ENCODE measurements at regions not wholly inside any gene's neighbourhood (a gene's known extent, or its start where the extent isn't known, plus 50 kb on each side); places are given as distances from the start of the nearest gene placed in this dataset.

GRCh38 chr14:61167642-61168041, 113.5 kb downstream of the TMEM30B start:
- intact Hi-C loops (cut with micrococcal nuclease), result loop anchor here (10.0 kb wide), 1 partner anchor 1327 kb away; no protein-coding TSS in a partner anchor
- ChIA-PET POLR2A (no interaction called here), CTCF (interaction anchor here (0.6 kb wide), 2 partner anchors 20 to 508 kb away, joined by 3 read pairs; no protein-coding TSS in a partner anchor)
- no peak for DNase-seq (ENCODE audit: unreplicated experiment)
- no peaks in the 10 kb centered on the region for H3K4me1 Mint-ChIP-seq (ENCODE audit: insufficient read depth, unreplicated experiment)
- BruUV-seq (replicated peaks), result no TSS peak
- H3K9me3 Mint-ChIP-seq (ENCODE audit: unreplicated experiment), result no peaks in the 10 kb centered on the region
- no peaks in the 10 kb centered on the region for H3K27me3 Mint-ChIP-seq (ENCODE audit: insufficient read depth, unreplicated experiment)
- no peak overlapping the region for H3K27ac Mint-ChIP-seq (ENCODE audit: low read depth, unreplicated experiment)
- TF ChIP-seq, protein P1, sequence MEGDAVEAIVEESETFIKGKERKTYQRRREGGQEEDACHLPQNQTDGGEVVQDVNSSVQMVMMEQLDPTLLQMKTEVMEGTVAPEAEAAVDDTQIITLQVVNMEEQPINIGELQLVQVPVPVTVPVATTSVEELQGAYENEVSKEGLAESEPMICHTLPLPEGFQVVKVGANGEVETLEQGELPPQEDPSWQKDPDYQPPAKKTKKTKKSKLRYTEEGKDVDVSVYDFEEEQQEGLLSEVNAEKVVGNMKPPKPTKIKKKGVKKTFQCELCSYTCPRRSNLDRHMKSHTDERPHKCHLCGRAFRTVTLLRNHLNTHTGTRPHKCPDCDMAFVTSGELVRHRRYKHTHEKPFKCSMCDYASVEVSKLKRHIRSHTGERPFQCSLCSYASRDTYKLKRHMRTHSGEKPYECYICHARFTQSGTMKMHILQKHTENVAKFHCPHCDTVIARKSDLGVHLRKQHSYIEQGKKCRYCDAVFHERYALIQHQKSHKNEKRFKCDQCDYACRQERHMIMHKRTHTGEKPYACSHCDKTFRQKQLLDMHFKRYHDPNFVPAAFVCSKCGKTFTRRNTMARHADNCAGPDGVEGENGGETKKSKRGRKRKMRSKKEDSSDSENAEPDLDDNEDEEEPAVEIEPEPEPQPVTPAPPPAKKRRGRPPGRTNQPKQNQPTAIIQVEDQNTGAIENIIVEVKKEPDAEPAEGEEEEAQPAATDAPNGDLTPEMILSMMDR (IDR thresholded peaks at IDR 0.05; ENCODE audit: unreplicated experiment), result no peak
- H3K4me3 Mint-ChIP-seq (ENCODE audit: unreplicated experiment), result no peak overlapping the region
- no peaks in the 10 kb centered on the region for H3K36me3 Mint-ChIP-seq (ENCODE audit: insufficient read depth, unreplicated experiment)

DNA sequence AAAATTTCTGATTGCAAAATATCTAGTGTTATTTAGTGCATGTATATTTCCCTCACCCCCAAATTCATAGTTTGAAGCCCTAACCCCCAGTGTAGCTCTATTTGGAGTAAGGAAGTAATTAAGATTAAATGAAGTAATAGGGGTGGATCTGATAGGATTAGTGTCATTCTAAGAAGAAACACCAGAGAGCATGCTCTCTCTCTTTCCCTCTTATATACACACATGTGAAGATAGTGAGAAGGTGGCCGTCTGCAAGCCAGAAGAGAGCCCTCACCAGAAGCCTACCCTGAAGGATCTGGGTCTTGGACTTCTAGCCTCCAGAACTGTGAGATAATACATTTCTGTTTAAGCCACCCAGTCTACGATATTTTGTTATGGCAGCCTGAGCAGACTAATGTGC, 120.3 kb downstream of the TMEM30B start:
- no peaks in the 10 kb centered on the region for H3K36me3 Mint-ChIP-seq (ENCODE audit: insufficient read depth, unreplicated experiment)
- BruUV-seq (replicated peaks), result no TSS peak
- no peaks in the 10 kb centered on the region for H3K4me1 Mint-ChIP-seq (ENCODE audit: insufficient read depth, unreplicated experiment)
- no peaks in the 10 kb centered on the region for H3K27me3 Mint-ChIP-seq (ENCODE audit: insufficient read depth, unreplicated experiment)
- no peak overlapping the region for H3K4me3 Mint-ChIP-seq (ENCODE audit: unreplicated experiment)
- H3K9me3 Mint-ChIP-seq (ENCODE audit: unreplicated experiment), result no peaks in the 10 kb centered on the region
- ChIA-PET CTCF (no interaction called here), POLR2A (interaction anchor here (0.7 kb wide), 1 partner anchor 72 kb away, joined by 3 read pairs; no protein-coding TSS in a partner anchor)
- TF ChIP-seq, protein P1 (IDR thresholded peaks at IDR 0.05; ENCODE audit: unreplicated experiment), result no peak
- intact Hi-C loops (cut with micrococcal nuclease), result loop anchor here (10.0 kb wide), 1 partner anchor 1334 kb away; no protein-coding TSS in a partner anchor
- no peak for DNase-seq (ENCODE audit: unreplicated experiment)
- H3K27ac Mint-ChIP-seq (ENCODE audit: low read depth, unreplicated experiment), result no peak overlapping the region

DNA sequence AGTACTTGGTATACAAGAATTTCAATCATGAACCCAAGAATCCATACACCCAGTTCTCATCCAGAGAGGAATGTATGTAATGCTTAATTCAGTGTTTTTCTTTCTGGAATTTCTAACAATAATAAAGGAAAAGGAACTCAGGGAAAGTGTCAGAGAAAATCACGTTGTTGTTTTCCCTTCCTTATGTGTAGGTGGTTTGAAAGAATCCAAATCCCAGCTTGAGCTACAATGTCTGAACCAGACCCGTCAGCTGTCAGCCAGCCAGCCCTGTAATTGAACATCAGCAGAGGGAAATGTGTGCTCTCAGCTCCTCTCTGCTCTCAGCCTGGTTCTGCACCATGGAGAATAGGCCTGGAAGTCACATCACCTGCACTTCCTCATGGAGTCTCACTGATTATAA, 126.5 kb downstream of the TMEM30B start:
- POLR2A ChIA-PET, result interaction anchor here (1.0 to 1.6 kb wide), 2 partner anchors 9 to 21 kb away, joined by 3 to 4 read pairs; no protein-coding TSS in a partner anchor
- Mint-ChIP-seq H3K4me1 (ENCODE audit: insufficient read depth, unreplicated experiment) (peaks cover 28% of the 10 kb centered on the region), H3K4me3 (ENCODE audit: unreplicated experiment) (no peak overlapping the region), H3K9me3 (ENCODE audit: unreplicated experiment) (no peaks in the 10 kb centered on the region), H3K27me3 (ENCODE audit: insufficient read depth, unreplicated experiment) (no peaks in the 10 kb centered on the region), H3K36me3 (ENCODE audit: insufficient read depth, unreplicated experiment) (peaks cover 14% of the 10 kb centered on the region), H3K27ac (ENCODE audit: low read depth, unreplicated experiment) (peak overlapping the region; percentile 78)
- intact Hi-C loops (cut with micrococcal nuclease), result no loop called here
- CTCF ChIA-PET, result no interaction called here
- TF ChIP-seq, protein P1 (IDR thresholded peaks at IDR 0.05; ENCODE audit: unreplicated experiment), result no peak
- BruUV-seq (replicated peaks), result no TSS peak
- no peak for DNase-seq (ENCODE audit: unreplicated experiment)

GRCh38 chr14:61153914-61154545, 127.1 kb downstream of the TMEM30B start:
- DNase-seq (ENCODE audit: unreplicated experiment), result no peak
- no TSS peak for BruUV-seq (replicated peaks)
- intact Hi-C loops (cut with micrococcal nuclease), result no loop called here
- Mint-ChIP-seq H3K27me3 (ENCODE audit: insufficient read depth, unreplicated experiment) (no peaks in the 10 kb centered on the region), H3K27ac (ENCODE audit: low read depth, unreplicated experiment) (peak overlapping the region; percentile 78), H3K9me3 (ENCODE audit: unreplicated experiment) (no peaks in the 10 kb centered on the region), H3K36me3 (ENCODE audit: insufficient read depth, unreplicated experiment) (peaks cover 14% of the 10 kb centered on the region), H3K4me3 (ENCODE audit: unreplicated experiment) (no peak overlapping the region), H3K4me1 (ENCODE audit: insufficient read depth, unreplicated experiment) (peaks cover 33% of the 10 kb centered on the region)
- ChIA-PET CTCF (no interaction called here), POLR2A (interaction anchor here (1.0 to 1.6 kb wide), 2 partner anchors 8 to 21 kb away, joined by 3 to 4 read pairs; no protein-coding TSS in a partner anchor)
- TF ChIP-seq, protein P1 (IDR thresholded peaks at IDR 0.05; ENCODE audit: unreplicated experiment), result no peak

Measured in MCF 10A (cell line).